ENCODE measurements at regions not wholly inside any gene's neighbourhood (a gene's known extent, or its start where the extent isn't known, plus 50 kb on each side); places are given as distances from the start of the nearest gene placed in this dataset.

- TF ChIP-seq YY1 (IDR thresholded peaks at IDR 0.05; ENCODE audit: low read depth) (no peak), EP300 (IDR thresholded peaks at IDR 0.05; ENCODE audit: borderline replicate concordance) (no peak), NFIC (IDR thresholded peaks at IDR 0.05) (no peak), FOXM1 (IDR thresholded peaks at IDR 0.05; ENCODE audit: borderline replicate concordance, low read depth) (no peak), TCF12 (IDR thresholded peaks at IDR 0.05; ENCODE audit: low read depth) (no peak), EGR1 (IDR thresholded peaks at IDR 0.05) (no peak), ZBTB7A (IDR thresholded peaks at IDR 0.05; ENCODE audit: low read depth) (no peak), CEBPB (IDR thresholded peaks at IDR 0.05) (no peak), RAD21 (IDR thresholded peaks at IDR 0.05; ENCODE audit: low read depth) (no peak)
- TF ChIP-seq, protein P1, sequence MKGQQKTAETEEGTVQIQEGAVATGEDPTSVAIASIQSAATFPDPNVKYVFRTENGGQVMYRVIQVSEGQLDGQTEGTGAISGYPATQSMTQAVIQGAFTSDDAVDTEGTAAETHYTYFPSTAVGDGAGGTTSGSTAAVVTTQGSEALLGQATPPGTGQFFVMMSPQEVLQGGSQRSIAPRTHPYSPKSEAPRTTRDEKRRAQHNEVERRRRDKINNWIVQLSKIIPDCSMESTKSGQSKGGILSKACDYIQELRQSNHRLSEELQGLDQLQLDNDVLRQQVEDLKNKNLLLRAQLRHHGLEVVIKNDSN (IDR thresholded peaks at IDR 0.05): no peak
- TF ChIP-seq, protein P2, sequence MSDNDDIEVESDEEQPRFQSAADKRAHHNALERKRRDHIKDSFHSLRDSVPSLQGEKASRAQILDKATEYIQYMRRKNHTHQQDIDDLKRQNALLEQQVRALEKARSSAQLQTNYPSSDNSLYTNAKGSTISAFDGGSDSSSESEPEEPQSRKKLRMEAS (IDR thresholded peaks at IDR 0.05): no peak
- TF ChIP-seq, protein P3, sequence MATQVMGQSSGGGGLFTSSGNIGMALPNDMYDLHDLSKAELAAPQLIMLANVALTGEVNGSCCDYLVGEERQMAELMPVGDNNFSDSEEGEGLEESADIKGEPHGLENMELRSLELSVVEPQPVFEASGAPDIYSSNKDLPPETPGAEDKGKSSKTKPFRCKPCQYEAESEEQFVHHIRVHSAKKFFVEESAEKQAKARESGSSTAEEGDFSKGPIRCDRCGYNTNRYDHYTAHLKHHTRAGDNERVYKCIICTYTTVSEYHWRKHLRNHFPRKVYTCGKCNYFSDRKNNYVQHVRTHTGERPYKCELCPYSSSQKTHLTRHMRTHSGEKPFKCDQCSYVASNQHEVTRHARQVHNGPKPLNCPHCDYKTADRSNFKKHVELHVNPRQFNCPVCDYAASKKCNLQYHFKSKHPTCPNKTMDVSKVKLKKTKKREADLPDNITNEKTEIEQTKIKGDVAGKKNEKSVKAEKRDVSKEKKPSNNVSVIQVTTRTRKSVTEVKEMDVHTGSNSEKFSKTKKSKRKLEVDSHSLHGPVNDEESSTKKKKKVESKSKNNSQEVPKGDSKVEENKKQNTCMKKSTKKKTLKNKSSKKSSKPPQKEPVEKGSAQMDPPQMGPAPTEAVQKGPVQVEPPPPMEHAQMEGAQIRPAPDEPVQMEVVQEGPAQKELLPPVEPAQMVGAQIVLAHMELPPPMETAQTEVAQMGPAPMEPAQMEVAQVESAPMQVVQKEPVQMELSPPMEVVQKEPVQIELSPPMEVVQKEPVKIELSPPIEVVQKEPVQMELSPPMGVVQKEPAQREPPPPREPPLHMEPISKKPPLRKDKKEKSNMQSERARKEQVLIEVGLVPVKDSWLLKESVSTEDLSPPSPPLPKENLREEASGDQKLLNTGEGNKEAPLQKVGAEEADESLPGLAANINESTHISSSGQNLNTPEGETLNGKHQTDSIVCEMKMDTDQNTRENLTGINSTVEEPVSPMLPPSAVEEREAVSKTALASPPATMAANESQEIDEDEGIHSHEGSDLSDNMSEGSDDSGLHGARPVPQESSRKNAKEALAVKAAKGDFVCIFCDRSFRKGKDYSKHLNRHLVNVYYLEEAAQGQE (IDR thresholded peaks at IDR 0.05; ENCODE audit: low read depth): no peak
Measured at GRCh38 chr6:137953761-137954160, 86.7 kb downstream of the TNFAIP3 start.

All from Ishikawa (cell line).